NCI-H510A treated with DMSO at 0.1 percent for 48 hours (cell line): ENCODE measurements at regions not wholly inside any gene's neighbourhood (a gene's known extent, or its start where the extent isn't known, plus 50 kb on each side); places are given as distances from the start of the nearest gene placed in this dataset.
"Not testable (repeated sequence)": the region's sequence is repeated elsewhere in the genome, so short reads cannot be mapped to it uniquely, and the experiment has no call there.

Experiments used
- DNase-seq: peaks from one replicate; lab custom pipeline; 2025; lab: John Stamatoyannopoulos, UW

- DNase-seq: no peak
Measured at GRCh38 chr13:61670384-61671161, 254.9 kb upstream of the PCDH20 start.

GRCh38 chr13:61664801-61665705 lies 249.4 kb upstream of the PCDH20 start:
- peak; percentile 23 for DNase-seq

GRCh38 chr13:61654481-61654880 lies 238.8 kb upstream of the PCDH20 start:
- no peak for DNase-seq

- no peak for DNase-seq
Measured at GRCh38 chr13:61648547-61648946, 232.9 kb upstream of the PCDH20 start.

GRCh38 chr13:61612192-61612591 lies 196.5 kb upstream of the PCDH20 start:
- no peak for DNase-seq

GRCh38 chr13:61608138-61608537 lies 192.5 kb upstream of the PCDH20 start:
- DNase-seq: no peak

GRCh38 chr13:61600360-61601033 lies 184.8 kb upstream of the PCDH20 start:
- DNase-seq: no peak

DNA sequence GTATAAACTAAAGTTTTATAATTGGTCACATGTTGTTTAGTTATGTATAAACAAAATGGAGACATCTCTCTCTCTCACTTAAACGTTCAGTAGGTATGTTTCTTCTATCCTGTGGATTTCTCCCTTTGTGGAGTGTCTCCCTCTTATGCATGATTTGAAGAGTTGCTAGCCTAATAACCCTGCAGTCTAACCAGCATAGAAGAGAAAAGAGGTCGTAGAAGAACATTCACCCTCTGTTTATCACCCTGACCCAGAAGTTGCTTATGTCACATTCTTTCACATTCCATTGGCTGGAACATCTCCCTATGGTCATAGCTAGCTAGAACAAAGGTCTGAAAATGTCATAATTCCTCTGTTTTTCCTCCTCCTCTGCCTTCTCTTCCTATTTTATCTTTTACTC lies 176.8 kb upstream of the PCDH20 start:
- no peak for DNase-seq

- DNase-seq: no peak
Measured at GRCh38 chr13:61575973-61576372, 160.3 kb upstream of the PCDH20 start.

- DNase-seq: no peak
Measured at GRCh38 chr13:61563645-61564044, 148.0 kb upstream of the PCDH20 start.

GRCh38 chr13:61546911-61547310 lies 131.3 kb upstream of the PCDH20 start:
- DNase-seq: no peak

- DNase-seq: no peak
Measured at GRCh38 chr13:61546413-61546812, 130.8 kb upstream of the PCDH20 start.

DNA sequence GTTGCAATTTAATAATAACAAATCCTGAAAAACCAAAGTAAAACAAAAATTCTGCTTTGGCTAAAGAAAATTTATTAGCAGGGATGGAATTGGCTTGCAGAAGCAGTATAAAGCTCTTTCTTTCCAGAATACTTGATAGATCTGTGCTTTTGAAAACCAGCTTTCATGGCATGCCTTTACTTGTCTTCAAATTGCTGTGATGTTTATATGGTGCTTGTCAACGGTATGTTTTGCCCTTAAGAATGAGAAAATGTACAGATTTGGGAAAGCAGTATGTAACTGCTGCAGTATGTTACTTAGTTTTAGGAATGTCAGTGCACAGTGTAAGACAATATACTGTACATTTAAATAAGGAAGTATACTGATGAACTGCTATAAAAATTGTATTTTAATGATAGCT lies 120.8 kb upstream of the PCDH20 start:
- DNase-seq: no peak

- DNase-seq: no peak
Measured at GRCh38 chr13:61531383-61532065, 115.9 kb upstream of the PCDH20 start.

DNA sequence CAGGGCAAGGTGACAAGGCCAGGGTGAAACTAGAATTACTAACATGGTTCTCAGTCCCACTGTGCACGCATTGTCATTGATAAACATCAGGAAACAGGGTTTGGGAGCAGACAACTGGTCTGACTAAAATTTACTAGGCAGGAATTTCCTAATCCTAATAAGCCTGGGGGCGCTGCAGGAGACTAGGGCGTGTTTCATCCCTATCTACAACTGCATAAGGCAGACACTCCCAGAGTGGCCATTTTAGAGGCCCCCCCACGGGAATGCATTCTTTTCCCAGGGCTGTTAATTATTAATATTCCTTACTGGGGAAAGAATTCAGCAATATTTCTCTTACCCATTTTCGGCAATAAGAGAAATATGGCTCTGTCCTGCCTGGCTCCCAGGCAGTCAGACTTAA lies 103.6 kb upstream of the PCDH20 start:
- DNase-seq: not testable (repeated sequence)

GRCh38 chr13:61508936-61509335 lies 93.3 kb upstream of the PCDH20 start:
- no peak for DNase-seq

DNA sequence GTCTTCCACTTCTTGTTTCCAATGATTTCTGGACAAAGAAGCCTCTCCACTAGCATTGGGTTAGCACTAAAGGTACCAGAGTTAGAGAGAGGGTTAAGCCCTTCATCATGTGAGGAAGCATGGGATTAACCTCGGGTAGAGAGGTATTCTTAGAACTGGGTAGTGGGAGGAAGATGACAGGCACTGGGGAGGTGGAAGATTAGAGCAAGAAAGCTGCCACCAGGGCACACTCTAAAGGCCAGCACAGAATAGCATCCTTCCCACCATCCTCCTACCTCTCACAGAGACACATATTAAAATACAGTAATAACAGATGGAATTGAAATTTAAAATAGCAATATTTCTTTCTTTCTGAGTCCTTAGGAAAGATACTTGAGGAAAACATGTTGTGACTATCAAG lies 84.5 kb upstream of the PCDH20 start:
- DNase-seq: no peak

- DNase-seq: no peak
Measured at GRCh38 chr13:61495648-61496047, 80.0 kb upstream of the PCDH20 start.

GRCh38 chr13:61493556-61493955 lies 77.9 kb upstream of the PCDH20 start:
- DNase-seq: not testable (repeated sequence)

GRCh38 chr13:61486496-61486895 lies 70.8 kb upstream of the PCDH20 start:
- no peak for DNase-seq

- DNase-seq: no peak
Measured at GRCh38 chr13:61485128-61485765, 69.6 kb upstream of the PCDH20 start.

- DNase-seq: no peak
Measured at GRCh38 chr13:61477619-61478018, 62.0 kb upstream of the PCDH20 start.
